Peyer's patch (tissue), 4 donors: ENCODE measurements at regions not wholly inside any gene's neighbourhood (a gene's known extent, or its start where the extent isn't known, plus 50 kb on each side); places are given as distances from the start of the nearest gene placed in this dataset.

ENCODE experiments used
- POLR2A ChIP-seq, 2 donors: fragments of 450-650 bp; IDR thresholded peaks; one replicate each; pipeline ENCODE4 v1.5.1; 2017; ENCODE audit warnings: antibody characterized with exemption in 2 of 2, mild to moderate bottlenecking in 2 of 2, moderate library complexity in 2 of 2
- TF ChIP-seq, protein P1 (sequence below), 6 experiments: fragments of 450-650 bp in 4 of 6; fragments of 200-600 bp in 2 of 6; sonication (generic) in 1 of 6; IDR thresholded peaks; one replicate each; pipeline ENCODE4 v1.5.1; 2017 to 2019; ENCODE audit warnings: antibody characterized with exemption in 6 of 6, mild to moderate bottlenecking in 3 of 6, moderate library complexity in 1 of 6

DNA sequence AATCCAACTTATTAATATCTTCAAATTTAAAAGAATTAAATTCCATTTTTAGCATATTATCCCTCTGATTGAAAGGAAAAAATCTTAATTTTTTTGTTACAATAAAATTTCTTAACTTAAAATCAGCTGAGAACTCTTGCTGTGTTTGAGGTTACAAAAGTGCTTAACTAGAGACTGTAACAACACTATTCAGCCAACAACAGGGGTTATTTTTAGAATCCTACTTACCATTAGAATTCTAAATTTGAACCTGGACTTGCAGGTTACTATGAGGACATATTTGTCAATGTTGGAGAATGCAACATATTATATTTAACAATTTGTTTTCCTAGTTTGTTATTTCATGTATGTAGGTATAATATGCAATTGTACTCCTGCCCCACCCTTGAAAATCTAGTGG, 238.1 kb upstream of the CXXC4 start:
- TF ChIP-seq, protein P1, sequence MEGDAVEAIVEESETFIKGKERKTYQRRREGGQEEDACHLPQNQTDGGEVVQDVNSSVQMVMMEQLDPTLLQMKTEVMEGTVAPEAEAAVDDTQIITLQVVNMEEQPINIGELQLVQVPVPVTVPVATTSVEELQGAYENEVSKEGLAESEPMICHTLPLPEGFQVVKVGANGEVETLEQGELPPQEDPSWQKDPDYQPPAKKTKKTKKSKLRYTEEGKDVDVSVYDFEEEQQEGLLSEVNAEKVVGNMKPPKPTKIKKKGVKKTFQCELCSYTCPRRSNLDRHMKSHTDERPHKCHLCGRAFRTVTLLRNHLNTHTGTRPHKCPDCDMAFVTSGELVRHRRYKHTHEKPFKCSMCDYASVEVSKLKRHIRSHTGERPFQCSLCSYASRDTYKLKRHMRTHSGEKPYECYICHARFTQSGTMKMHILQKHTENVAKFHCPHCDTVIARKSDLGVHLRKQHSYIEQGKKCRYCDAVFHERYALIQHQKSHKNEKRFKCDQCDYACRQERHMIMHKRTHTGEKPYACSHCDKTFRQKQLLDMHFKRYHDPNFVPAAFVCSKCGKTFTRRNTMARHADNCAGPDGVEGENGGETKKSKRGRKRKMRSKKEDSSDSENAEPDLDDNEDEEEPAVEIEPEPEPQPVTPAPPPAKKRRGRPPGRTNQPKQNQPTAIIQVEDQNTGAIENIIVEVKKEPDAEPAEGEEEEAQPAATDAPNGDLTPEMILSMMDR (IDR thresholded peaks at IDR 0.05), result no peak
- TF ChIP-seq POLR2A (IDR thresholded peaks at IDR 0.05), result no peak
